ENCODE measurements at regions not wholly inside any gene's neighbourhood (a gene's known extent, or its start where the extent isn't known, plus 50 kb on each side); places are given as distances from the start of the nearest gene placed in this dataset.

- H3K27ac Mint-ChIP-seq: no peak overlapping the region
- H3K9me3 ChIP-seq (ENCODE audit: control insufficient read depth, insufficient read depth, low read length): no peaks in the 10 kb centered on the region
- no peaks in the 10 kb centered on the region for H3K4me1 Mint-ChIP-seq
- no peaks in the 10 kb centered on the region for H3K36me3 ChIP-seq (ENCODE audit: control insufficient read depth, insufficient read depth, low read length)
- no peaks in the 10 kb centered on the region for H3K27me3 ChIP-seq (ENCODE audit: control insufficient read depth, insufficient read depth, low read length)
- no peak overlapping the region for H3K27ac ChIP-seq (ENCODE audit: low read length)
- DNase-seq: no peak
- TF ChIP-seq, protein P1, sequence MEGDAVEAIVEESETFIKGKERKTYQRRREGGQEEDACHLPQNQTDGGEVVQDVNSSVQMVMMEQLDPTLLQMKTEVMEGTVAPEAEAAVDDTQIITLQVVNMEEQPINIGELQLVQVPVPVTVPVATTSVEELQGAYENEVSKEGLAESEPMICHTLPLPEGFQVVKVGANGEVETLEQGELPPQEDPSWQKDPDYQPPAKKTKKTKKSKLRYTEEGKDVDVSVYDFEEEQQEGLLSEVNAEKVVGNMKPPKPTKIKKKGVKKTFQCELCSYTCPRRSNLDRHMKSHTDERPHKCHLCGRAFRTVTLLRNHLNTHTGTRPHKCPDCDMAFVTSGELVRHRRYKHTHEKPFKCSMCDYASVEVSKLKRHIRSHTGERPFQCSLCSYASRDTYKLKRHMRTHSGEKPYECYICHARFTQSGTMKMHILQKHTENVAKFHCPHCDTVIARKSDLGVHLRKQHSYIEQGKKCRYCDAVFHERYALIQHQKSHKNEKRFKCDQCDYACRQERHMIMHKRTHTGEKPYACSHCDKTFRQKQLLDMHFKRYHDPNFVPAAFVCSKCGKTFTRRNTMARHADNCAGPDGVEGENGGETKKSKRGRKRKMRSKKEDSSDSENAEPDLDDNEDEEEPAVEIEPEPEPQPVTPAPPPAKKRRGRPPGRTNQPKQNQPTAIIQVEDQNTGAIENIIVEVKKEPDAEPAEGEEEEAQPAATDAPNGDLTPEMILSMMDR (IDR thresholded peaks at IDR 0.05): no peak
- no peak overlapping the region for H3K4me3 Mint-ChIP-seq
- H3K4me3 ChIP-seq (ENCODE audit: low read length): no peak overlapping the region
- no peak for ATAC-seq
- no peaks in the 10 kb centered on the region for H3K27me3 Mint-ChIP-seq (ENCODE audit: low read depth in 2 of 2)
- H3K9me3 Mint-ChIP-seq: peaks cover 4 to 8% of the 10 kb centered on the region in 2 donors
- intact Hi-C loops (cut with micrococcal nuclease): no loop called here
- H3K36me3 Mint-ChIP-seq: no peaks in the 10 kb centered on the region
- H3K4me1 ChIP-seq (ENCODE audit: control insufficient read depth, insufficient read depth, low read length): no peaks in the 10 kb centered on the region
Observed at GRCh38 chr4:31220921-31221320, 500.8 kb downstream of the PCDH7 start.

DNA sequence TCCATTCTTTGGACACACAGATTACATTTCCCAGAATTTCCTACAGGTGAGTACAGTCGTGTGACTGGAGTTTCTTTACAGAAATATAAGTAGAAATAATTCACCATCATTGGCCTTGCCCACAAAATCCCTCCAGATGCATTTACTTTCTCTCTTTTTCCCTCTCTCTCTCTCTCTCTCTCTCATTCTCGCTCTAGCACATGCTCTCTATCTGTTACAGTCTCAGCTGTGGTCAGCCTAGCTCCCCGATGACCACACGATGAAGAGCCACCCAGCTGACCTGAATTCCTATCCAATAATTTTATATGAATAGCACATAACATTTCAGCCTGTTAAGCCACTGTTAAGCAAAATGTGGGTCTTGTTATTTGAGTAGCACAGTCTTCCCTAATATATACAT, 507.9 kb downstream of the PCDH7 start:
- Histone ChIP-seq H3K4me1 (ENCODE audit: control insufficient read depth, insufficient read depth, low read length) (no peaks in the 10 kb centered on the region), H3K27me3 (ENCODE audit: control insufficient read depth, insufficient read depth, low read length) (no peaks in the 10 kb centered on the region), H3K36me3 (ENCODE audit: control insufficient read depth, insufficient read depth, low read length) (no peaks in the 10 kb centered on the region), H3K4me3 (ENCODE audit: low read length) (no peak overlapping the region), H3K9me3 (ENCODE audit: control insufficient read depth, insufficient read depth, low read length) (no peaks in the 10 kb centered on the region), H3K27ac (ENCODE audit: low read length) (no peak overlapping the region)
- DNase-seq: no peak
- TF ChIP-seq, protein P1 (IDR thresholded peaks at IDR 0.05): no peak
- Mint-ChIP-seq H3K9me3 (peaks cover 13 to 18% of the 10 kb centered on the region in 2 donors), H3K27ac (no peak overlapping the region), H3K4me1 (no peaks in the 10 kb centered on the region), H3K36me3 (peaks cover 6% of the 10 kb centered on the region), H3K4me3 (no peak overlapping the region), H3K27me3 (ENCODE audit: low read depth in 2 of 2) (no peaks in the 10 kb centered on the region)
- intact Hi-C loops (cut with micrococcal nuclease): no loop called here
- 91% methylated on average over 3 of the region's 4 CpGs for WGBS (ENCODE audit: insufficient coverage)
- ATAC-seq: no peak

DNA sequence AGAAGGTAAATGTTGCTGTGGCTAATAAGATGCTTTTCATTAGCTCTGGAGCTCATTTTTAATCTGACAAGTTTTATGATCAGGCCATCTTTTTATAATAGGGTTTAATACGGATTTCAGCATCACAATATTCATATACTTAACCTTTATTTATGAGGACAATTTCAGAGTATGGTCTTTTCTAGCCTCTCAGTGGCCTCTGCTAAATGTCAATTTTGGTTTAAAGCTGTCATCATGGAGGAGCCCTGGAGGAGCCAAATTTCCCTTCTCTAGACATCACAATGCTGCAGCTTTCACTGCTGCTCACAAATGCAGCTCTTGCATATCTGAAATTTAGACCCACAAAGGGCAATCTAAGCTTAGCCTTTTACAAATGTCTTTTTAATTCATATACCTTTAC, 510.4 kb downstream of the PCDH7 start:
- H3K4me1 Mint-ChIP-seq: no peaks in the 10 kb centered on the region
- Histone ChIP-seq H3K4me1 (ENCODE audit: control insufficient read depth, insufficient read depth, low read length) (no peaks in the 10 kb centered on the region), H3K27ac (ENCODE audit: low read length) (no peak overlapping the region), H3K4me3 (ENCODE audit: low read length) (no peak overlapping the region), H3K27me3 (ENCODE audit: control insufficient read depth, insufficient read depth, low read length) (no peaks in the 10 kb centered on the region), H3K9me3 (ENCODE audit: control insufficient read depth, insufficient read depth, low read length) (no peaks in the 10 kb centered on the region), H3K36me3 (ENCODE audit: control insufficient read depth, insufficient read depth, low read length) (no peaks in the 10 kb centered on the region)
- peaks cover 6% of the 10 kb centered on the region for H3K36me3 Mint-ChIP-seq
- no peaks in the 10 kb centered on the region for H3K27me3 Mint-ChIP-seq (ENCODE audit: low read depth in 2 of 2)
- DNase-seq: no peak
- intact Hi-C loops (cut with micrococcal nuclease): no loop called here
- TF ChIP-seq, protein P1 (IDR thresholded peaks at IDR 0.05): no peak
- no peak overlapping the region for H3K27ac Mint-ChIP-seq
- peaks cover 11 to 15% of the 10 kb centered on the region in 2 donors for H3K9me3 Mint-ChIP-seq
- no peak overlapping the region for H3K4me3 Mint-ChIP-seq
- WGBS (ENCODE audit: insufficient coverage): 60% methylated on average over 1 of the region's 1 CpG
- no peak for ATAC-seq

DNA sequence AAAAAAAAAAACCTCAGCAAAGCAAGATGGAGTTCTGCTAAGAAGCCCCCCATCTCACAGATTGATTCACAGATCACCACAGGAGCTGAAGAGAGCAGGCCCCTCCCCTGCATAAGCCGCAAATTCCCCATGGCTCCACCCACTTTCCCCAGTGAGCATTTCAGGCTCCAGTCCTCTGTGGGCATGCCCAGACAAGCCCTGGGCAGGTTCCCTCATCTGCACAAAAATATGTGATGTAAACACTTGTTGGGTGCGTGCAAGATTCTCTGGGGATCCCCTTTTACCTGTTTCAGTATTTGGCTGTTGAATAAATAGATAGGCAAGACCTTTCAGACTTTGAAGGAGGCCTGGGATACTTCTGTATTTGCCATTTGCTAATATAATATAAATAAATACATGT, 514.3 kb downstream of the PCDH7 start:
- Histone ChIP-seq H3K27ac (ENCODE audit: low read length) (no peak overlapping the region), H3K36me3 (ENCODE audit: control insufficient read depth, insufficient read depth, low read length) (no peaks in the 10 kb centered on the region), H3K9me3 (ENCODE audit: control insufficient read depth, insufficient read depth, low read length) (peaks cover 7% of the 10 kb centered on the region), H3K4me3 (ENCODE audit: low read length) (no peak overlapping the region), H3K4me1 (ENCODE audit: control insufficient read depth, insufficient read depth, low read length) (no peaks in the 10 kb centered on the region), H3K27me3 (ENCODE audit: control insufficient read depth, insufficient read depth, low read length) (no peaks in the 10 kb centered on the region)
- Mint-ChIP-seq H3K4me1 (no peaks in the 10 kb centered on the region), H3K36me3 (no peaks in the 10 kb centered on the region), H3K27ac (no peak overlapping the region), H3K27me3 (ENCODE audit: low read depth in 2 of 2) (no peaks in the 10 kb centered on the region), H3K4me3 (no peak overlapping the region), H3K9me3 (peaks cover 5 to 22% of the 10 kb centered on the region in 2 donors)
- no peak for ATAC-seq
- TF ChIP-seq, protein P1 (IDR thresholded peaks at IDR 0.05): no peak
- WGBS (ENCODE audit: insufficient coverage): 76% methylated on average over 2 of the region's 2 CpGs
- DNase-seq: no peak
- intact Hi-C loops (cut with micrococcal nuclease): no loop called here

All from natural killer cell (primary cell).